ENCODE measurements at regions not wholly inside any gene's neighbourhood (a gene's known extent, or its start where the extent isn't known, plus 50 kb on each side); places are given as distances from the start of the nearest gene placed in this dataset.

GRCh38 chr4:107128116-107128515 lies 92.0 kb upstream of the DKK2 start:
- Histone ChIP-seq H3K4me1 (no peaks in the 10 kb centered on the region), H3K36me3 (replicated peaks) (no peaks in the 10 kb centered on the region), H3K27me3 (ENCODE audit: low read depth) (no peaks in the 10 kb centered on the region), H3K9me3 (no peaks in the 10 kb centered on the region), H3K4me3 (no peak overlapping the region)
- DNase-seq (ENCODE audit: low spot score in 2 of 2), result no peak
- in situ Hi-C loops (cut with MboI; ENCODE audit: low sequenced_read_pairs), result no loop called here

DNA sequence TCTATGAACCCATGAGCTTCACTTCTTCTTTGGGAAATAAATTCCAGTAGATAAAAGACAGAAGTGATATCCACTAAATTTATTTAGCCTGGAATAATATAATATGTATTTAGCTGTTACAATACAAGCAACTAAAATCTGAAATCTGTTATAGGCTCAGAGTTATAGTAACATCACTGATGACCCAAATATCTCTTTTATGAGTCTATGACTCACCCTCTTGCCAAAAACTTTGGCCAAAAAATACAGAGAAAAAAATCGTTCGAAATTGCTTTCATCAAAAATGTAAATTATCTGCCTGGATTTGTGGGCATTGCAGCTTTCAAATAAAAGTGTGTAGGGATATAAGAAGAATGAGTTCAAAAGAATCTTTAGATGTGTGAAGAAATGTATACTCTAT lies 89.4 kb upstream of the DKK2 start:
- Histone ChIP-seq H3K9me3 (no peaks in the 10 kb centered on the region), H3K4me3 (no peak overlapping the region), H3K4me1 (no peaks in the 10 kb centered on the region), H3K27me3 (ENCODE audit: low read depth) (0 out of 2 replicates have a peak, but pooled peaks cover 2% of the 10 kb centered on the region), H3K36me3 (replicated peaks) (no peaks in the 10 kb centered on the region)
- in situ Hi-C loops (cut with MboI; ENCODE audit: low sequenced_read_pairs), result no loop called here
- no peak for DNase-seq (ENCODE audit: low spot score in 2 of 2)

- no peaks in the 10 kb centered on the region for H3K4me1 ChIP-seq
- H3K36me3 ChIP-seq (replicated peaks), result no peaks in the 10 kb centered on the region
- no peaks in the 10 kb centered on the region for H3K9me3 ChIP-seq
- H3K27me3 ChIP-seq (ENCODE audit: low read depth), result 0 out of 2 replicates have a peak, but pooled peaks cover 7% of the 10 kb centered on the region
- no peak overlapping the region for H3K4me3 ChIP-seq
- DNase-seq (ENCODE audit: low spot score in 2 of 2), result no peak
- in situ Hi-C loops (cut with MboI; ENCODE audit: low sequenced_read_pairs), result no loop called here
Observed at GRCh38 chr4:107122736-107123135, 86.6 kb upstream of the DKK2 start.

- no peaks in the 10 kb centered on the region for H3K4me1 ChIP-seq
- no peaks in the 10 kb centered on the region for H3K36me3 ChIP-seq (replicated peaks)
- no peak overlapping the region for H3K4me3 ChIP-seq
- 0 out of 2 replicates have a peak, but pooled peaks cover 7% of the 10 kb centered on the region for H3K27me3 ChIP-seq (ENCODE audit: low read depth)
- in situ Hi-C loops (cut with MboI; ENCODE audit: low sequenced_read_pairs), result no loop called here
- DNase-seq (ENCODE audit: low spot score in 2 of 2), result no peak
- H3K9me3 ChIP-seq, result no peaks in the 10 kb centered on the region
Observed at GRCh38 chr4:107120661-107121060, 84.5 kb upstream of the DKK2 start.

- no peaks in the 10 kb centered on the region for H3K4me1 ChIP-seq
- no peaks in the 10 kb centered on the region for H3K36me3 ChIP-seq (replicated peaks)
- no peak for DNase-seq (ENCODE audit: low spot score in 2 of 2)
- H3K27me3 ChIP-seq (ENCODE audit: low read depth), result 0 out of 2 replicates have a peak, but pooled peaks cover 7% of the 10 kb centered on the region
- in situ Hi-C loops (cut with MboI; ENCODE audit: low sequenced_read_pairs), result no loop called here
- H3K9me3 ChIP-seq, result no peaks in the 10 kb centered on the region
- no peak overlapping the region for H3K4me3 ChIP-seq
Observed at GRCh38 chr4:107117726-107118125, 81.6 kb upstream of the DKK2 start.

DNA sequence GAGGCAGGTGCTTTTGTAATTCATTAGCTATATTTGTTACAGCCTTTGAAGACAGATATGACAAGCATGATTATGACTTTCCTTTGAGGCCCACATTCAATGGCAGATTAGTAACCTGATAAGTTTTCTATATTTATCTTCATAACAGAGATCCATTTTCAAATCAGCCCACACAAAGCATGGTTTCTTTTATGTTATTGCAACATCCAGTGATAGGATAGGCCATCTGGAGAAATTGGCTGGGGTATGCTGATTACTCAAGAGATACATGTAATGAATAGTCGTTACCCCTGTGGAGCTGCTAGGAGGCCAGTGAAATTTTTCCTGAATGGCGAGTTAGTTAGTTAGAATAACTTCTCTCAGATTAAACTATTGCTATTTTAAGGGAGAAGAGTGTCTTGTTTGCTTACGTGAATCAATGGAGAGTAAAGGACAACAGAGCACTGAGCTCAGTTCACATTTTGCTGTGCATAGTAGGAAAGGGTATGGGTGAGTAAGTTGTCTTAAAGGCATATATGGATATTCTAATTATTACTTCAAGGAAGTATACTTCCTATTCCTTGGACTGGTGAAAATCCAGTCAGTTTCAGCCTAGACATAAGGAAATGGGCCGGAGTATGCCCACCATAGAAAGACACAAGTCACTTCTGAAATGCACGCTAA lies 79.2 kb upstream of the DKK2 start:
- no peaks in the 10 kb centered on the region for H3K4me1 ChIP-seq
- H3K36me3 ChIP-seq (replicated peaks), result no peaks in the 10 kb centered on the region
- H3K9me3 ChIP-seq, result no peaks in the 10 kb centered on the region
- in situ Hi-C loops (cut with MboI; ENCODE audit: low sequenced_read_pairs), result no loop called here
- 0 out of 2 replicates have a peak, but pooled peaks cover 4% of the 10 kb centered on the region for H3K27me3 ChIP-seq (ENCODE audit: low read depth)
- no peak for DNase-seq (ENCODE audit: low spot score in 2 of 2)
- H3K4me3 ChIP-seq, result no peak overlapping the region

DNA sequence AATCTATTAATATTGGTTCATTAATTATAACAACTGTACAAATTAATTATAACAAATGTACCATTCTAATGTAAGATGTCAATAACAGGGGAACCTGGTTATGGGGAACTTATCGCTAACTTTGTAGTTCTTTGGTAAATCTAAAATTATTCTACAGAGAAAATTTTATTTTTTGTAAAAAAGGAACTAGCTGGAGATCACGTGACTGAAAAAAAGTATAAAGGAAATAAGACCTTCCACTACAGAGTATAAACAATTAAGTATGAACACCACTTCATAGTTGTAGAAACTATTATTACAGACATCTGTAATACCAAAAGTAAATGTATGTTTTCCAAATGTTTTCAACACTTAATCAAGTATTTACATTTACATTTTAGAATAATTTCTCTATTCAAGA lies 77.9 kb upstream of the DKK2 start:
- DNase-seq (ENCODE audit: low spot score in 2 of 2), result no peak
- no peaks in the 10 kb centered on the region for H3K27me3 ChIP-seq (ENCODE audit: low read depth)
- no peaks in the 10 kb centered on the region for H3K4me1 ChIP-seq
- H3K36me3 ChIP-seq (replicated peaks), result no peaks in the 10 kb centered on the region
- no peaks in the 10 kb centered on the region for H3K9me3 ChIP-seq
- H3K4me3 ChIP-seq, result no peak overlapping the region
- in situ Hi-C loops (cut with MboI; ENCODE audit: low sequenced_read_pairs), result no loop called here

DNA sequence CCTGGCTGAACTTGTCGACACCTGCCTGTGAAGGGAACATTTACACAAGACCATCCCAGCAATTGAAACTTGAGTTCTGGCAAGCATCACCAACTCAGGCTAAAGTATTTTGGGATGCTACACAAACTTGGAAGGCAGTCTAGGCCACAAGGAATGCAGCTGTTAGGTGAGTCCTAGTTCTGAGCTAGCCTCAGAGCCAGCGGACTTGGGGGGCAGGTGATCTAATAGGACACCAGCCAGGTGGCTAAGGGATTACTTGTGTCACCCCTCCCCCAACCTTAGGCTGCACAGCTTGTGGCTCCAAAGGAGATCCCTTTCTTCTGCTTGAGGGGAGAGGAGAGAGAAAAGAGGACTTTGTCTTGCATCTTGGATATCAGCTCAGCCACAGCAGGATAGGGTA lies 62.3 kb upstream of the DKK2 start:
- in situ Hi-C loops (cut with MboI; ENCODE audit: low sequenced_read_pairs), result no loop called here
- H3K4me1 ChIP-seq, result no peaks in the 10 kb centered on the region
- H3K36me3 ChIP-seq (replicated peaks), result no peaks in the 10 kb centered on the region
- H3K27me3 ChIP-seq (ENCODE audit: low read depth), result no peaks in the 10 kb centered on the region
- H3K9me3 ChIP-seq, result no peaks in the 10 kb centered on the region
- no peak overlapping the region for H3K4me3 ChIP-seq
- no peak for DNase-seq (ENCODE audit: low spot score in 2 of 2)

- DNase-seq (ENCODE audit: low spot score in 2 of 2), result no peak
- Histone ChIP-seq H3K4me1 (no peaks in the 10 kb centered on the region), H3K4me3 (no peak overlapping the region), H3K27me3 (ENCODE audit: low read depth) (no peaks in the 10 kb centered on the region), H3K9me3 (no peaks in the 10 kb centered on the region), H3K36me3 (replicated peaks) (no peaks in the 10 kb centered on the region)
- in situ Hi-C loops (cut with MboI; ENCODE audit: low sequenced_read_pairs), result no loop called here
Observed at GRCh38 chr4:107094976-107095375, 58.9 kb upstream of the DKK2 start.

DNA sequence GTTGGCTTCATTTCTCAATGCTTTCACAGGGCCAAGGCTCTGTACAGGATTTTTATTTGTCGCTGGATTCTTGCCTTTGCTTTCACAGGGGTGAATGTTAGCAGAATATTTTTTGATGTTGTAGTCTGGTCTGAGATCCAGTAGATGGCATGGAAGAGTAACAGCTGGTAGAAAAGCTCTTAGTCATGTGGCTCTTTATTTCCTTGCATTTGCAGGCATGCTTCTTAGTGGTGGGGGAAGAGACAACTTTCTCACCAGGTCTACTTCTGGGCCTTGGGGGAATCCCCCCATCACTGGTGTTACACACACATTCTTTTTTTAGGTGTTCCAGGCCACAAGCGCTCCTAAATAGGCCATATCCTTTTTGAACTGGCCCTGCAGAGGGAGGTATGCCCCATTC lies 58.2 kb upstream of the DKK2 start:
- in situ Hi-C loops (cut with MboI; ENCODE audit: low sequenced_read_pairs), result no loop called here
- no peak for DNase-seq (ENCODE audit: low spot score in 2 of 2)
- no peaks in the 10 kb centered on the region for H3K9me3 ChIP-seq
- no peaks in the 10 kb centered on the region for H3K27me3 ChIP-seq (ENCODE audit: low read depth)
- no peaks in the 10 kb centered on the region for H3K36me3 ChIP-seq (replicated peaks)
- no peaks in the 10 kb centered on the region for H3K4me1 ChIP-seq
- H3K4me3 ChIP-seq, result no peak overlapping the region
